IPS-NIHi7 (cell line): ENCODE measurements at regions not wholly inside any gene's neighbourhood (a gene's known extent, or its start where the extent isn't known, plus 50 kb on each side); places are given as distances from the start of the nearest gene placed in this dataset.

Source experiments
- DNase-seq: peaks from one replicate; pipeline ENCODE4 v3.0.0; 2012; ENCODE audit warnings: mixed read lengths; ENCODE audit errors: extremely low spot score

DNA sequence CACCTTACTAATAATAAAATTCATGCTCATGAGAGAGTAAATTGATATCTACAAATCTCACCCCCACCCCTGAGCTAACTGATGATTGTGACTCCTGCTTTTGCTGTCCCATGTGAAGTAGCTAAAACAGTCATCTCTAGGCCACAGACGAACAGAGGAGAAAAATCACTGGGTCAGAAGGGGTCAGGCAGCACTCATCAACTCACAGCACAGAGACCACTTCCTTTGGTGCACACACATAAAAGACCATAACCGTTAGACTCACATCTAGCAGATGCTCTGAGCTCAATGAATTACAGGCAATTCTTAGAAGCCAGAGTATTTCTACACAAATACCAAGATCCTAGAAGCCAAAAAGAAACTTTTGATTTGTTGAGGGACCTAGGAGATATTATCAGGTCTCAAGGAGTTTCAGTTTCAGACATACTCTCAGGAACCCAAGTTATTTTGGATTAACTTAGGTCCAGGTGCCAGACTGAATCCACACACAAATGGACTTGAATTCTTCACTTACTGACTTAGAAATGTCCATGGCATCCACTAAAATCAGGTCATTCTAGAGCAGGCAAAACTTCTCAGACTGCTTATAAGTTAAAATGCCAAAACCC, 65.0 kb upstream of the TES start:
- no peak for DNase-seq

DNA sequence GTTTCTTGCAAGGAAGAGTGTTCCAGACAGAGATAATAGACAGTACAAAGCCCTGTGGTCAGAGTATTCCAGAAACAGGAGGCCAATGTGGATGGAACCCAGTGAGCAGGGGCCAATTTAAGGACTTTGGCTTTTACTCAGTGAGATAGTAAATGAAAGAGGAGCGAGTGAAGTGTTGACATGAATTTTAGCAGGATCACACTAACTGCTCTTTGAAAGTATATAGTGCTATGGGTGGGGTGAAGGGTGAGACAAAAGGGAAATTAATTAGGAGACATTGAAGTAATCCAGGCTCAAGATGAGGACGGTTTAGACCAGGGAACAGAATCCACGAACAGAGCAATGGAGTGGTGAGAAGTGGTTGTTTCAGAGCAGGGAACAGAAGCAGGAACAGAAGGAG, 62.2 kb upstream of the TES start:
- no peak for DNase-seq

- no peak for DNase-seq
These were observed 61.7 kb upstream of the TES start for GRCh38 chr7:116148626-116149025.

- no peak for DNase-seq
These were observed 59.8 kb upstream of the TES start for GRCh38 chr7:116150588-116150987.

- no peak for DNase-seq
These were observed 58.1 kb upstream of the TES start for GRCh38 chr7:116152276-116152675.

GRCh38 chr7:116153050-116153449, 57.3 kb upstream of the TES start:
- no peak for DNase-seq

- no peak for DNase-seq
These were observed 50.6 kb upstream of the TES start for GRCh38 chr7:116159711-116160110.
